GM23338 (cell line): ENCODE measurements at regions not wholly inside any gene's neighbourhood (a gene's known extent, or its start where the extent isn't known, plus 50 kb on each side); places are given as distances from the start of the nearest gene placed in this dataset.

Source experiments
- ATAC-seq: fragments of 200-7000 bp; cut with Tn5 transposase; 3 replicates; pipeline ENCODE4 v1.9.1; 2020
- DNase-seq: peaks from one replicate; pipeline ENCODE4 v3.0.0-alpha.2; 2015; ENCODE audit warnings: low spot score
- H2AFZ ChIP-seq: fragments of 200-600 bp; sonication (generic); 2 replicates; pipeline ENCODE4 v1.8.0; 2016; ENCODE audit warnings: antibody characterized with exemption, mild to moderate bottlenecking, moderate library complexity
- H3F3A ChIP-seq: fragments of 200-600 bp; sonication (generic); replicated peaks from 2 replicates; pipeline ENCODE4 v1.8.0; 2017; ENCODE audit warnings: antibody characterized with exemption, mixed run types, low read depth
- H3K27ac ChIP-seq: fragments of 200-600 bp; sonication (generic); 2 replicates; pipeline ENCODE4 v1.6.1; 2016; ENCODE audit warnings: low read depth
- H3K27me3 ChIP-seq: fragments of 200-600 bp; sonication (generic); 2 replicates; pipeline ENCODE4 v1.8.0; 2016; ENCODE audit warnings: mild to moderate bottlenecking, mixed run types, moderate library complexity; ENCODE audit not compliant: insufficient read depth
- H3K36me3 ChIP-seq: fragments of 200-600 bp; sonication (generic); 2 replicates; pipeline ENCODE4 v1.8.0; 2016; ENCODE audit warnings: mild to moderate bottlenecking; ENCODE audit not compliant: insufficient read depth
- H3K4me1 ChIP-seq: fragments of 200-600 bp; sonication (generic); 2 replicates; pipeline ENCODE4 v1.8.0; 2016; ENCODE audit warnings: mild to moderate bottlenecking, moderate library complexity; ENCODE audit not compliant: insufficient read depth
- H3K4me2 ChIP-seq: fragments of 200-600 bp; sonication (generic); 2 replicates; pipeline ENCODE4 v1.7.1; 2017; ENCODE audit warnings: mixed run types
- H3K4me3 ChIP-seq: fragments of 200-600 bp; sonication (generic); 2 replicates; pipeline ENCODE4 v1.6.1; 2016; ENCODE audit warnings: mixed run types
- H3K79me2 ChIP-seq: fragments of 200-600 bp; sonication (generic); replicated peaks from 2 replicates; pipeline ENCODE4 v1.8.0; 2017; ENCODE audit warnings: mild to moderate bottlenecking; ENCODE audit not compliant: insufficient read depth
- H3K9me2 ChIP-seq: fragments of 200-600 bp; sonication (generic); 2 replicates; pipeline ENCODE4 v1.8.0; 2017; ENCODE audit not compliant: insufficient read depth
- H4K20me1 ChIP-seq: fragments of 200-600 bp; sonication (generic); replicated peaks from 2 replicates; pipeline ENCODE4 v1.8.0; 2017; ENCODE audit warnings: mild to moderate bottlenecking; ENCODE audit not compliant: insufficient read depth
- H3K27ac Mint-ChIP-seq: 2 replicates; pipeline ENCODE4 v1.8.0; 2020; ENCODE audit warnings: inconsistent platforms, mild to moderate bottlenecking, moderate library complexity, mixed read lengths
- H3K27me3 Mint-ChIP-seq: 3 replicates; pipeline ENCODE4 v1.8.0; 2022; ENCODE audit warnings: low read depth, mild to moderate bottlenecking, moderate library complexity, mixed read lengths, inconsistent platforms; ENCODE audit not compliant: insufficient read depth, poor library complexity
- H3K36me3 Mint-ChIP-seq: 3 replicates; pipeline ENCODE4 v1.8.0; 2021; ENCODE audit warnings: low read depth, mild to moderate bottlenecking, inconsistent platforms, moderate library complexity, mixed read lengths
- H3K4me1 Mint-ChIP-seq: 3 replicates; pipeline ENCODE4 v1.8.0; 2020; ENCODE audit warnings: mild to moderate bottlenecking, inconsistent platforms, mixed read lengths
- H3K4me3 Mint-ChIP-seq: 3 replicates; pipeline ENCODE4 v1.8.0; 2021; ENCODE audit warnings: moderate library complexity, mild to moderate bottlenecking, inconsistent platforms, mixed read lengths
- H3K9me3 Mint-ChIP-seq: 3 replicates; pipeline ENCODE4 v1.8.0; 2020; ENCODE audit warnings: moderate library complexity, mild to moderate bottlenecking, inconsistent platforms, mixed read lengths
- CREB1 ChIP-seq: fragments of 250-450 bp; sonication (Bioruptor Pico); IDR thresholded peaks from 2 replicates; pipeline ENCODE4 v1.5.0; 2020; ENCODE audit warnings: low read depth, mild to moderate bottlenecking, moderate library complexity
- EZH2 ChIP-seq: fragments of 200-600 bp; sonication (generic); IDR thresholded peaks from one replicate; pipeline ENCODE4 v1.8.0; 2017; ENCODE audit warnings: antibody characterized with exemption, mild to moderate bottlenecking, low read depth; ENCODE audit not compliant: unreplicated experiment
- EZH2phosphoT487 ChIP-seq: fragments of 200-600 bp; sonication (generic); IDR thresholded peaks from one replicate; pipeline ENCODE4 v1.8.1; 2018; ENCODE audit warnings: antibody characterized with exemption; ENCODE audit not compliant: unreplicated experiment
- JUNB ChIP-seq: IDR thresholded peaks from one replicate; pipeline ENCODE4 v1.6.1; 2016; ENCODE audit warnings: antibody characterized with exemption; ENCODE audit not compliant: unreplicated experiment
- NANOG ChIP-seq: IDR thresholded peaks from 2 replicates; pipeline ENCODE4 v1.6.1; 2016; ENCODE audit warnings: antibody characterized with exemption, borderline replicate concordance
- POLR2AphosphoS5 ChIP-seq: IDR thresholded peaks from 2 replicates; pipeline ENCODE4 v1.6.1; 2016; ENCODE audit warnings: antibody characterized with exemption, low read depth
- STAT1 ChIP-seq: IDR thresholded peaks from one replicate; pipeline ENCODE4 v1.6.1; 2016; ENCODE audit warnings: antibody characterized with exemption; ENCODE audit not compliant: unreplicated experiment
- ZNF331 ChIP-seq: fragments of 250-450 bp; sonication (Bioruptor Pico); IDR thresholded peaks from 2 replicates; pipeline ENCODE4 v1.5.0; 2020; ENCODE audit warnings: low read depth, mild to moderate bottlenecking, moderate library complexity
- TF ChIP-seq, protein P1 (sequence below): IDR thresholded peaks from 2 replicates; pipeline ENCODE4 v1.6.1; 2016; ENCODE audit warnings: antibody characterized with exemption
- TF ChIP-seq, protein P2 (sequence below), 2 experiments: fragments of 200-600 bp in 1 of 2; sonication (generic) in 1 of 2; conservative IDR thresholded peaks; 2 replicates each; pipeline versions ENCODE4 v1.5.1 to v1.6.1; 2016 to 2017; ENCODE audit warnings: antibody characterized with exemption in 2 of 2, low read depth in 2 of 2, mild to moderate bottlenecking in 2 of 2, moderate library complexity in 1 of 2

DNA sequence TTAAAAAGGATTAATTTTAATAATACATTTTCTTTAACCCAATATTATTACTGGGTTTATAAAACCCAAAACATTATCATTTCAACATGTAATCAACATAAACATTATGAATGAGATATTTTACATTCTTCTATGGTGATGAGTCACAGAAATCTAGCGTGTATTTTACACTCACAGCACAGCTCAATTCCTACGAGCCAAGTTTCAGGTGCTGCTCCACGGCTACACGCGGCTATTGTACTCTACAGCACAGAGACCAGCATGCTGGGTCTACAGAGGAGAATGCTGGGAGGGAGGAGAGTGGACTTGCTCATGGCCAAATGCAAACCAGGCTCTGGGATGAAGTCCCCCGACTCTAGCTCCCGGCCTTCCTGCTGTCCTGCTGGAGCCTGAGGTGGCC, 72.0 kb upstream of the LMO1 start:
- Histone ChIP-seq H3K27me3 (no peaks in the 10 kb centered on the region), H3K4me3 (no peak overlapping the region), H3K9me2 (no peaks in the 10 kb centered on the region), H3K4me2 (no peak overlapping the region), H3K4me1 (peaks cover 4% of the 10 kb centered on the region; the same call in 1 of the 2 replicates), H4K20me1 (no peaks in the 10 kb centered on the region), H3K79me2 (no peaks in the 10 kb centered on the region), H3K27ac (no peak overlapping the region), H3F3A (no peaks in the 10 kb centered on the region), H3K36me3 (no peaks in the 10 kb centered on the region), H2AFZ (no peak overlapping the region)
- H3K36me3 Mint-ChIP-seq: no peaks in the 10 kb centered on the region
- peaks cover 27% of the 10 kb centered on the region for H3K4me1 Mint-ChIP-seq
- TF ChIP-seq NANOG (no peak), ZNF331 (CRISPR knock-in tag) (no peak), POLR2AphosphoS5 (no peak), STAT1 (no peak), EZH2phosphoT487 (no peak), CREB1 (CRISPR knock-in tag) (no peak)
- TF ChIP-seq, protein P1, sequence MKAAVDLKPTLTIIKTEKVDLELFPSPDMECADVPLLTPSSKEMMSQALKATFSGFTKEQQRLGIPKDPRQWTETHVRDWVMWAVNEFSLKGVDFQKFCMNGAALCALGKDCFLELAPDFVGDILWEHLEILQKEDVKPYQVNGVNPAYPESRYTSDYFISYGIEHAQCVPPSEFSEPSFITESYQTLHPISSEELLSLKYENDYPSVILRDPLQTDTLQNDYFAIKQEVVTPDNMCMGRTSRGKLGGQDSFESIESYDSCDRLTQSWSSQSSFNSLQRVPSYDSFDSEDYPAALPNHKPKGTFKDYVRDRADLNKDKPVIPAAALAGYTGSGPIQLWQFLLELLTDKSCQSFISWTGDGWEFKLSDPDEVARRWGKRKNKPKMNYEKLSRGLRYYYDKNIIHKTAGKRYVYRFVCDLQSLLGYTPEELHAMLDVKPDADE: no peak
- no peak for ATAC-seq
- H3K27ac Mint-ChIP-seq: no peak overlapping the region
- H3K27me3 Mint-ChIP-seq: peaks cover 14% of the 10 kb centered on the region
- H3K9me3 Mint-ChIP-seq: no peaks in the 10 kb centered on the region; the same call in 2 of the 3 replicates
- no peak overlapping the region for H3K4me3 Mint-ChIP-seq
- DNase-seq: no peak

DNA sequence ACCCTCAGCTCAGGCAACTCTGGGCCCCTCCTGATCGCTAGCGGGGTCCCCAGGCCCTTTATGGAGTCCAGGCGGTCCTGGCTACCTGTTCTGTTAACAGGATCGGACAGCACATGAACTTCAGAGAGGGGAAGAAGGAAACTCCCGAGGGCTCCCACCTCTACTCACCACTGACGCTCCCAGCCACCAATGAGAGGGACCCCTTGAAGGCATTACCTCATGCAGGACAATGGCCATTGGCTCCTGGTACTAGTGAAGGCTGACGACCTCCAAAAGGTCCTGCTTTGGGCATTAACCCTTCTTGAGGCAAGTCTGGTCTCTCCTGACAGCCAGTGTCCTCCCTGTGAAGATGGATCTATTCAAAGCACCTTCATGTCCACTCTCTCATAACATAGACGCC, 71.5 kb upstream of the LMO1 start:
- DNase-seq (peak; percentile 46), ATAC-seq (peak; percentile 30)
- no peaks in the 10 kb centered on the region for H3K36me3 ChIP-seq
- no peaks in the 10 kb centered on the region for H4K20me1 ChIP-seq
- Mint-ChIP-seq H3K27me3 (peaks cover 14% of the 10 kb centered on the region), H3K36me3 (no peaks in the 10 kb centered on the region), H3K27ac (no peak overlapping the region), H3K4me3 (no peak overlapping the region), H3K9me3 (no peaks in the 10 kb centered on the region; the same call in 2 of the 3 replicates), H3K4me1 (peaks cover 28% of the 10 kb centered on the region)
- no peaks in the 10 kb centered on the region for H3K9me2 ChIP-seq
- no peak overlapping the region for H3K4me2 ChIP-seq
- no peaks in the 10 kb centered on the region for H3F3A ChIP-seq
- no peak overlapping the region for H2AFZ ChIP-seq
- H3K4me1 ChIP-seq: peaks cover 5% of the 10 kb centered on the region; the same call in 1 of the 2 replicates
- H3K27ac ChIP-seq: no peak overlapping the region
- H3K4me3 ChIP-seq: no peak overlapping the region
- H3K79me2 ChIP-seq: no peaks in the 10 kb centered on the region
- TF ChIP-seq CREB1 (CRISPR knock-in tag) (no peak), EZH2 (no peak), JUNB (no peak), STAT1 (no peak)
- TF ChIP-seq, protein P2, sequence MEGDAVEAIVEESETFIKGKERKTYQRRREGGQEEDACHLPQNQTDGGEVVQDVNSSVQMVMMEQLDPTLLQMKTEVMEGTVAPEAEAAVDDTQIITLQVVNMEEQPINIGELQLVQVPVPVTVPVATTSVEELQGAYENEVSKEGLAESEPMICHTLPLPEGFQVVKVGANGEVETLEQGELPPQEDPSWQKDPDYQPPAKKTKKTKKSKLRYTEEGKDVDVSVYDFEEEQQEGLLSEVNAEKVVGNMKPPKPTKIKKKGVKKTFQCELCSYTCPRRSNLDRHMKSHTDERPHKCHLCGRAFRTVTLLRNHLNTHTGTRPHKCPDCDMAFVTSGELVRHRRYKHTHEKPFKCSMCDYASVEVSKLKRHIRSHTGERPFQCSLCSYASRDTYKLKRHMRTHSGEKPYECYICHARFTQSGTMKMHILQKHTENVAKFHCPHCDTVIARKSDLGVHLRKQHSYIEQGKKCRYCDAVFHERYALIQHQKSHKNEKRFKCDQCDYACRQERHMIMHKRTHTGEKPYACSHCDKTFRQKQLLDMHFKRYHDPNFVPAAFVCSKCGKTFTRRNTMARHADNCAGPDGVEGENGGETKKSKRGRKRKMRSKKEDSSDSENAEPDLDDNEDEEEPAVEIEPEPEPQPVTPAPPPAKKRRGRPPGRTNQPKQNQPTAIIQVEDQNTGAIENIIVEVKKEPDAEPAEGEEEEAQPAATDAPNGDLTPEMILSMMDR (conservative IDR thresholded peaks at IDR 0.05; ENCODE audit: low read depth in 2 of 2): no peak
- no peaks in the 10 kb centered on the region for H3K27me3 ChIP-seq
